Astrocyte of the spinal cord (primary cell): ENCODE measurements at regions not wholly inside any gene's neighbourhood (a gene's known extent, or its start where the extent isn't known, plus 50 kb on each side); places are given as distances from the start of the nearest gene placed in this dataset.
A peak's percentile ranks its signal among the peaks of the same experiment; 100 is the strongest.
"Not testable (repeated sequence)": the region's sequence is repeated elsewhere in the genome, so short reads cannot be mapped to it uniquely, and the experiment has no call there.

Experiments
- DNase-seq: peaks from one replicate; pipeline ENCODE4 v3.0.0; 2011; ENCODE audit warnings: low read depth, low spot score
- H3K4me3 ChIP-seq: 2 replicates; pipeline ENCODE4 v1.5.1; 2011; ENCODE audit warnings: low read depth, mild to moderate bottlenecking, low read length, moderate library complexity
- in situ Hi-C: cut with HindIII; loops from 2 replicates; pipeline ENCODE4 v1.10.0; 2017; ENCODE audit warnings: low sequenced_read_pairs
- TF ChIP-seq, protein P1 (sequence below): IDR thresholded peaks from 2 replicates; pipeline ENCODE4 v1.5.1; 2012; ENCODE audit warnings: low read depth, mild to moderate bottlenecking, low read length, inconsistent platforms

GRCh38 chr9:108746001-108746400 is 109.8 kb downstream of the ACTL7B start:
- DNase-seq = no peak
- H3K4me3 ChIP-seq = no peak overlapping the region
- TF ChIP-seq, protein P1, sequence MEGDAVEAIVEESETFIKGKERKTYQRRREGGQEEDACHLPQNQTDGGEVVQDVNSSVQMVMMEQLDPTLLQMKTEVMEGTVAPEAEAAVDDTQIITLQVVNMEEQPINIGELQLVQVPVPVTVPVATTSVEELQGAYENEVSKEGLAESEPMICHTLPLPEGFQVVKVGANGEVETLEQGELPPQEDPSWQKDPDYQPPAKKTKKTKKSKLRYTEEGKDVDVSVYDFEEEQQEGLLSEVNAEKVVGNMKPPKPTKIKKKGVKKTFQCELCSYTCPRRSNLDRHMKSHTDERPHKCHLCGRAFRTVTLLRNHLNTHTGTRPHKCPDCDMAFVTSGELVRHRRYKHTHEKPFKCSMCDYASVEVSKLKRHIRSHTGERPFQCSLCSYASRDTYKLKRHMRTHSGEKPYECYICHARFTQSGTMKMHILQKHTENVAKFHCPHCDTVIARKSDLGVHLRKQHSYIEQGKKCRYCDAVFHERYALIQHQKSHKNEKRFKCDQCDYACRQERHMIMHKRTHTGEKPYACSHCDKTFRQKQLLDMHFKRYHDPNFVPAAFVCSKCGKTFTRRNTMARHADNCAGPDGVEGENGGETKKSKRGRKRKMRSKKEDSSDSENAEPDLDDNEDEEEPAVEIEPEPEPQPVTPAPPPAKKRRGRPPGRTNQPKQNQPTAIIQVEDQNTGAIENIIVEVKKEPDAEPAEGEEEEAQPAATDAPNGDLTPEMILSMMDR = no peak
- in situ Hi-C loops = no loop called here

- TF ChIP-seq, protein P1 = no peak
- H3K4me3 ChIP-seq = no peak overlapping the region
- no peak for DNase-seq
- in situ Hi-C loops = no loop called here
These were observed 111.1 kb downstream of the ACTL7B start for GRCh38 chr9:108744641-108745040.

DNA sequence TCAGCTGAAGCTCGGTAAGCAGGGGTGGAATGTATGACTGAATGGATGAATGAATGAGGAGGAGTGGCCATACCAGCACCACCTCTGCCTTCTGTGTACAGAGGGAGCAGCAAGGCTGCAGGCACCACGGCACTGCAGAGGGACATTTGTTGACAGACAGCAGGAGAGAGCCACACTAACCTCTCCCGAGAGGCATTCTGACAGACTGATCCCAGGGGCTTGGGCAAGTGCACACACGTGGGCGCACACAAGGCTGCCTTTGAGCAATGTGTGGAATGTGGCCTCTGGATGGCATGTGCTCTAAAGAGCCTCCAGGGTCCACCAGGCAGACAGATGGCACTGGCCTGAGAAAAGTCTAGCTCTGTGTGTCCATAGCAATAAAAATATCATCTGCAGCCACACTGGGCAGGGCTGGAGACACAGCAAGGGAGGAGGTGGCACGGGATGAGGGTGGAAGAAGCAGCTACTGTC is 111.8 kb downstream of the ACTL7B start:
- DNase-seq = no peak
- no peak overlapping the region for H3K4me3 ChIP-seq
- in situ Hi-C loops = no loop called here
- TF ChIP-seq, protein P1 = no peak

DNA sequence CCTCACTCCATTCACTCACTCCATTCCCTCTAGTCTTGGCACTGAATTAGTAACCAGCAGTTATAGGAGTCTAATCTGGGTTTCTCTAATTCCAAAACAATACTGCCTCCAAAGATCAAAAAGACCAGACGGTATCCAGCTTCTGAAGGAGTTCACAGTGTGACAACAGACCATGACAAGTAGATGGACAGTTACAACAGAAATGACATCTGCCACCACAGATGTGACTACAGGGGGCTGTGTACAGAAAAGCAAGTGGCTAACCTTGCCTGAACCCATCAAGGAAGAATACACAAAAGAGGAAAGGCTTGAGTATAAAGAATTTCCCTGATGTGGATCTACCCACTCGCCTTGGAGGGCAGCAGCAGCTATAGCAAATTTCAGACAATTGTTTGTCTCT is 112.4 kb downstream of the ACTL7B start:
- in situ Hi-C loops = no loop called here
- no peak for DNase-seq
- no peak overlapping the region for H3K4me3 ChIP-seq
- TF ChIP-seq, protein P1 = no peak

DNA sequence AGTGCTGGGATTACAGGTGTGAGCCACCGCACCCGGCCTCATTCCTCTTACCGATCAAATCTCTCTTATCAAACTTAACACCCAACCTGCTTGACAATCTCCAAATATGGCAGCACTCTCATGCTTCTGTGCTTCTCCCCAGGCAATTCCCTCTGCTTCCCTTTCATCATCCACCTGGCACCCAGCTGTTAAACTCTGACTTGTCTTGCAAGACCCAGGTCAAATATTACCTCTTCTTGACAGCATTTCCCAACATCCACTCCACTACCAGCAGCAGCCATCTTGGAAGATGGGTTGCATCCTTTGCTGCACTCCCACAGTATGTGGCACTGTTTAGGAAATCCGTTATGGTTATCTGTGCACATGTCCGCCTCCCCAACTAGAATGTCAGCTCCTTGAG is 113.6 kb downstream of the ACTL7B start:
- in situ Hi-C loops = no loop called here
- TF ChIP-seq, protein P1 = no peak
- DNase-seq = no peak
- no peak overlapping the region for H3K4me3 ChIP-seq

DNA sequence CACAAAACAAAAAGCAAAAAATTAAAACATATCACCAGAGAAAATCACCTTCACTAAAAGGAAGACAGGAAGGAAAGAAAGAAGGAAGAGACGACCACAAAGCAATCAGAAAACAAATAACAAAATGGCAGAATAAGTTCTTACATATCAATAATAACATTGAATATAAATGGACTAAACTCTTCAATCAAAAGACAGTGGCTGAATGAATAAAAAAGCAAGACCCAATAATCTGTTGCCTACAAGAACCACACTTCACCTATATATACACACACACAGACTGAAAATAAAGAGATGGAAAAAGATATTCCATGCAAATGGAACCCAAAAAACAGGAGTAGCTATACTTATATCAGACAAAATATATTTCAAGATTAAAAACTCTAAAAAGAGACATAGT is 124.5 kb downstream of the ACTL7B start:
- in situ Hi-C loops, H3K4me3 ChIP-seq, DNase-seq: not testable (repeated sequence)

GRCh38 chr9:108727580-108728111 is 128.1 kb downstream of the ACTL7B start:
- in situ Hi-C loops = no loop called here
- no peak overlapping the region for H3K4me3 ChIP-seq
- DNase-seq = peak; percentile 6
- TF ChIP-seq, protein P1 = no peak
